ENCODE measurements at regions not wholly inside any gene's neighbourhood (a gene's known extent, or its start where the extent isn't known, plus 50 kb on each side); places are given as distances from the start of the nearest gene placed in this dataset.

DNA sequence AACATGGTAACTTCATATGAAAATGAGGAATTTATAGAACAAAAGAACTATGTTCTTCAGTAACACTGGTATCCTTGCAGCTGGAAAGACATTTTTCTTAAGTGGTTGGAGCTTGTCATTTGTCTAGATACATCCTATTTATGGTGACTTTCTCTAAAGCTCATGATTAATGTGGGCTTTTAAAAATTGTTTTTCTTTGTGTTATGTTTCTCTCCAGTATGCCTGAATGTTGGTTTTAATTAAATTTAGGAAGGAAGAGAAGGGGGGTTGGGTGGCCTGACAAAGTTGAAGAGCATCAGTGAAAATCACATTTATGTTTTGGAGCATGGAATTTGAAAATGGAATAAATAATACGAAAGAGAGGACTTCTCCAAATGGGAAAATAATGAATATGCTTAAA, 457.1 kb upstream of the ETAA1 start:
- H3K56ac ChIP-seq (ENCODE audit: extremely low read depth, insufficient read depth, low read length): no peak overlapping the region
- no peaks in the 10 kb centered on the region for H3K36me3 ChIP-seq (ENCODE audit: control insufficient read depth, insufficient read depth, low read length)
- TF ChIP-seq FOS (IDR thresholded peaks at IDR 0.05; ENCODE audit: low read depth, low read length): no peak
- no peak for TF ChIP-seq RFX5 (IDR thresholded peaks at IDR 0.05; ENCODE audit: low read depth, low read length)
- TF ChIP-seq BHLHE40 (IDR thresholded peaks at IDR 0.05; ENCODE audit: low read depth, low read length): no peak
- TF ChIP-seq NFE2L2 (IDR thresholded peaks at IDR 0.05; ENCODE audit: low read depth, low read length): no peak
- no peak for TF ChIP-seq CHD1 (IDR thresholded peaks at IDR 0.05; ENCODE audit: low read depth, low read length)
- no peak for TF ChIP-seq POLR2A (IDR thresholded peaks at IDR 0.05; ENCODE audit: low read depth, low read length)
- no peak for TF ChIP-seq CEBPB (IDR thresholded peaks at IDR 0.05; ENCODE audit: low read depth, low read length)
- TF ChIP-seq CTCF (conservative IDR thresholded peaks at IDR 0.05; ENCODE audit: low read depth, low read length): no peak
- TF ChIP-seq RAD21 (IDR thresholded peaks at IDR 0.05; ENCODE audit: low read length): no peak
- no peak for TF ChIP-seq MAZ (IDR thresholded peaks at IDR 0.05; ENCODE audit: borderline replicate concordance, low read depth, low read length)
- no peak for TF ChIP-seq MXI1 (IDR thresholded peaks at IDR 0.05; ENCODE audit: borderline replicate concordance, low read depth, low read length)
- H2AK9ac ChIP-seq (replicated peaks; ENCODE audit: low read depth, low read length, poor library complexity): no peak overlapping the region
- H4K20me1 ChIP-seq (ENCODE audit: insufficient read depth, low read length): no peaks in the 10 kb centered on the region
- H2AFZ ChIP-seq (replicated peaks; ENCODE audit: low read length, poor library complexity): no peak overlapping the region
- BruUV-seq (replicated peaks): no TSS peak
- no peak overlapping the region for H2AK5ac ChIP-seq (ENCODE audit: low read depth, low read length)
- H4K8ac ChIP-seq (ENCODE audit: low read depth in 2 of 2, low read length in 2 of 2): no peak overlapping the region
- WGBS, 2 experiments (ENCODE audit: extremely low coverage in 2 of 2, insufficient read length in 1 of 2): no CpG with 5 or more reads among the region's 1 CpG
- CTCF ChIA-PET: no interaction called here
- in situ Hi-C loops (cut with MboI; ENCODE audit: low sequenced_read_pairs): no loop called here
- no peak overlapping the region for H2BK15ac ChIP-seq (ENCODE audit: low read depth, low read length)
- H3K27me3 ChIP-seq (ENCODE audit: control insufficient read depth, insufficient read depth, low read length): no peaks in the 10 kb centered on the region
- H3K4me1 ChIP-seq (ENCODE audit: control insufficient read depth, insufficient read depth, low read length): no peaks in the 10 kb centered on the region
- H3K27ac ChIP-seq (ENCODE audit: insufficient read depth, low read length): no peak overlapping the region
- dilution Hi-C loops (cut with HindIII; ENCODE audit: low sequenced_read_pairs, unreplicated experiment): no loop called here
- no peak overlapping the region for H2BK120ac ChIP-seq (ENCODE audit: low read depth, low read length)
- H3K4me2 ChIP-seq (ENCODE audit: low read depth, low read length): no peak overlapping the region
- H3K79me1 ChIP-seq (ENCODE audit: low read depth in 1 of 2, low read length in 2 of 2): no peaks in the 10 kb centered on the region
- H3K9me3 ChIP-seq (ENCODE audit: control insufficient read depth, insufficient read depth, low read length): no peaks in the 10 kb centered on the region
- H3K18ac ChIP-seq (ENCODE audit: low read depth, low read length): no peak overlapping the region
- no peak overlapping the region for H3K14ac ChIP-seq (replicated peaks; ENCODE audit: low read depth, low read length)
- no peak for ATAC-seq (ENCODE audit: low read depth)
- no peaks in the 10 kb centered on the region for H3K9me1 ChIP-seq (ENCODE audit: insufficient read depth, low read length)
- H3K4ac ChIP-seq (ENCODE audit: low read depth, low read length): no peak overlapping the region
- no peak overlapping the region for H3K23ac ChIP-seq (ENCODE audit: low read depth, low read length)
- intact Hi-C loops (cut with micrococcal nuclease): no loop called here
- H2BK5ac ChIP-seq (ENCODE audit: low read depth, low read length, poor library complexity, severe bottlenecking): no peak overlapping the region
- H3K4me3 ChIP-seq (ENCODE audit: insufficient read depth, low read depth, low read length): no peak overlapping the region
- H3K9ac ChIP-seq (ENCODE audit: low read depth, low read length): no peak overlapping the region
- POLR2A ChIA-PET (ENCODE audit: unreplicated experiment): no interaction called here
- H2BK20ac ChIP-seq (ENCODE audit: low read depth, low read length): no peak overlapping the region
- no peak overlapping the region for H4K91ac ChIP-seq (ENCODE audit: insufficient read depth, low read depth, low read length)
- no peak overlapping the region for H4K5ac ChIP-seq (ENCODE audit: low read depth, low read length)
- no peak for DNase-seq

Data from IMR-90 (cell line).